HepG2 (cell line): ENCODE measurements at regions not wholly inside any gene's neighbourhood (a gene's known extent, or its start where the extent isn't known, plus 50 kb on each side); places are given as distances from the start of the nearest gene placed in this dataset.
A peak's percentile ranks its signal among the peaks of the same experiment; 100 is the strongest.
"Not testable (repeated sequence)": the region's sequence is repeated elsewhere in the genome, so short reads cannot be mapped to it uniquely, and the experiment has no call there.

ENCODE experiments used
- ATAC-seq: fragments of 200-7000 bp; cut with Tn5 transposase; 3 replicates; pipeline ENCODE4 v1.9.1; 2020; ENCODE audit warnings: mild to moderate bottlenecking, moderate library complexity
- BruUV-seq: library from RNA; stranded (reverse); fragments of 400-500 nt; replicated peaks from 2 replicates; lab custom pipeline; 2021; lab: Mats Ljungman, UMichigan
- CTCF ChIA-PET: fragments of 300-600 bp; formaldehyde crosslinking; extraction: SDS; loops from one replicate; lab custom pipeline; 2021; ENCODE audit warnings: low total read pairs, inconsistent platforms, low intra/inter-chr PET ratio; lab: Yijun Ruan, JAX
- POLR2A ChIA-PET: fragments of 350-600 bp; sonication (Branson Sonifier 250); formaldehyde crosslinking; loops from one replicate; lab custom pipeline; 2020; ENCODE audit warnings: antibody characterized with exemption, inconsistent platforms; lab: Yijun Ruan, JAX
- DNase-seq: peaks from one replicate; pipeline ENCODE4 v3.0.0-alpha.2; 2015; ENCODE audit warnings: low spot score
- FAIRE-seq: peaks from 3 replicates; lab custom pipeline; 2011; peaks lifted over from hg19 to GRCh38; lab: Jason Lieb, UNC
- H2AFZ ChIP-seq: one replicate; pipeline ENCODE4 v1.6.1; 2011; ENCODE audit warnings: low read length, inconsistent platforms
- H3K27ac ChIP-seq: fragments of 300-600 bp; 3 replicates; pipeline ENCODE4 v1.8.0; 2011; ENCODE audit warnings: mixed run types, mild to moderate bottlenecking, mixed read lengths, low read length, inconsistent platforms; ENCODE audit not compliant: insufficient read depth; ENCODE audit errors: extremely low read length
- H3K27me3 ChIP-seq, 2 experiments: fragments of 200-600 bp in 1 of 2; 2 replicates in 1 of 2; 3 replicates in 1 of 2; pipeline versions ENCODE4 v1.6.0 to v1.8.0; 2011; ENCODE audit warnings: low read length in 2 of 2, mild to moderate bottlenecking in 2 of 2, moderate library complexity in 2 of 2, inconsistent platforms in 1 of 2; ENCODE audit not compliant: insufficient read depth in 2 of 2, control insufficient read depth in 1 of 2
- H3K36me3 ChIP-seq, 2 experiments: fragments of 200-600 bp in 1 of 2; replicated peaks in 1 of 2; 2 replicates in 1 of 2; 3 replicates in 1 of 2; pipeline versions ENCODE4 v1.5.1 to v1.8.0; 2011; ENCODE audit warnings: low read length in 2 of 2, inconsistent platforms in 1 of 2; ENCODE audit not compliant: insufficient read depth in 2 of 2, control insufficient read depth in 1 of 2
- H3K4me1 ChIP-seq: 2 replicates; pipeline ENCODE4 v1.5.1; 2012; ENCODE audit warnings: low read length, inconsistent platforms; ENCODE audit not compliant: insufficient read depth
- H3K4me2 ChIP-seq: 2 replicates; pipeline ENCODE4 v1.6.0; 2011; ENCODE audit warnings: low read depth, low read length, inconsistent platforms
- H3K4me3 ChIP-seq, 3 experiments: fragments of 200-600 bp in 1 of 3; sonication (generic), shearing (Covaris generic) in 1 of 3; replicated peaks in 1 of 3; 2 replicates each; pipeline ENCODE4 v1.5.1; 2011 to 2016; ENCODE audit warnings: low read length in 3 of 3, inconsistent platforms in 2 of 3, low read depth in 2 of 3, mild to moderate bottlenecking in 2 of 3, control low read depth in 1 of 3, mixed read lengths in 1 of 3; ENCODE audit not compliant: insufficient read depth in 1 of 3
- H3K79me2 ChIP-seq: one replicate; pipeline ENCODE4 v1.6.1; 2011; ENCODE audit warnings: low read length, inconsistent platforms; ENCODE audit not compliant: insufficient read depth
- H3K9ac ChIP-seq: 2 replicates; pipeline ENCODE4 v1.6.0; 2011; ENCODE audit warnings: mild to moderate bottlenecking, low read depth, low read length, inconsistent platforms; ENCODE audit not compliant: insufficient read depth
- H3K9me3 ChIP-seq: 2 replicates; pipeline ENCODE4 v1.5.1; 2012; ENCODE audit warnings: mild to moderate bottlenecking, low read length
- H4K20me1 ChIP-seq: 2 replicates; pipeline ENCODE4 v1.6.0; 2011; ENCODE audit warnings: inconsistent platforms, mild to moderate bottlenecking, low read length, moderate library complexity; ENCODE audit not compliant: insufficient read depth
- ZMYM4 ChIP-seq: sonication (generic); formaldehyde crosslinking; IDR thresholded peaks from 2 replicates; pipeline ENCODE4 v1.8.1; 2023; ENCODE audit warnings: mild to moderate bottlenecking, missing genetic modification reagents
- WGBS: methylation state at CpG from one replicate; pipeline ENCODE4 v1.1.6; 2017; ENCODE audit warnings: low lambda C conversion rate; 5-methylcytosine and 5-hydroxymethylcytosine counted together
- in situ Hi-C: cut with HindIII; loops from 2 replicates; pipeline ENCODE4 v1.10.0; 2017; ENCODE audit warnings: low pct_unique_long_range_greater_than_20kb; ENCODE audit not compliant: extremely low pct_ligation_motif_present
- intact Hi-C: fragments of 100-400 bp; cut with micrococcal nuclease; formaldehyde crosslinking; loops from one replicate; pipeline ENCODE4 v1.10.0; 2022; ENCODE audit not compliant: unreplicated experiment
- TF ChIP-seq, protein P1 (sequence below): sonication (generic); formaldehyde crosslinking; IDR thresholded peaks from 2 replicates; pipeline ENCODE4 v1.5.1; 2020; ENCODE audit warnings: mild to moderate bottlenecking, missing genetic modification reagents, moderate library complexity

DNA sequence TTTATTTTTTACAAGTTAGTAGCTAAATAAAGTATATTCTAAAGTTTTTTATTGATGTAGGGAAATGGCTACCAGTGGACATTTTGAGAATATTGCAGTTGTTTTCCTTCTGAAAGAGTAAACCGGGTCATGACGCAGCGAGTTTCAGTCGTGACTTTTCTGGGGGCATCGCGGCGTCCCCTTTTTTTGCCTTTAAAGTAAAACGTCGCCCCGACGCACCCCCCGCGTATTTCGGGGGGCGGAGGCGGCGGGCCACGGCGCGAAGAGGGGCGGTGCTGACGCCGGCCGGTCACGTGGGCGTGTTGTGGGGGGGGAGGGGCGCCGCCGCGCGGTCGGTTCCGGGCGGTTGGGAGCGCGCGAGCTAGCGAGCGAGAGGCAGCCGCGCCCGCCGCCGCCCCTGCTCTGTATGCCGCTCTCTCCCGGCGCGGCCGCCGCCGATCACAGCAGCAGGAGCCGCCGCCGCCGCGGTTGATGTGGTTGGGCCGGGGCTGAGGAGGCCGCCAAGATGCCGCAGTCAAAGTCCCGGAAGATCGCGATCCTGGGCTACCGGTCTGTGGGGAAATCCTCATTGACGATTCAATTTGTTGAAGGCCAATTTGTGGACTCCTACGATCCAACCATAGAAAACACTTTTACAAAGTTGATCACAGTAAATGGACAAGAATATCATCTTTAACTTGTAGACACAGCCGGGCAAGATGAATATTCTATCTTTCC is 57.5 kb downstream of the SYT15B start:
- DNase-seq, H3K4me2 ChIP-seq, POLR2A ChIA-PET, BruUV-seq, FAIRE-seq, H3K36me3 ChIP-seq, in situ Hi-C loops, intact Hi-C loops, H3K9me3 ChIP-seq, H3K79me2 ChIP-seq, H3K4me1 ChIP-seq, H2AFZ ChIP-seq, CTCF ChIA-PET, H3K27me3 ChIP-seq, H4K20me1 ChIP-seq: not testable (repeated sequence)
- ATAC-seq = peak; percentile 94
- H3K27ac ChIP-seq = peak overlapping the region; percentile 43
- 0% methylated on average over 9 of the region's 66 CpGs for WGBS
- TF ChIP-seq, protein P1, sequence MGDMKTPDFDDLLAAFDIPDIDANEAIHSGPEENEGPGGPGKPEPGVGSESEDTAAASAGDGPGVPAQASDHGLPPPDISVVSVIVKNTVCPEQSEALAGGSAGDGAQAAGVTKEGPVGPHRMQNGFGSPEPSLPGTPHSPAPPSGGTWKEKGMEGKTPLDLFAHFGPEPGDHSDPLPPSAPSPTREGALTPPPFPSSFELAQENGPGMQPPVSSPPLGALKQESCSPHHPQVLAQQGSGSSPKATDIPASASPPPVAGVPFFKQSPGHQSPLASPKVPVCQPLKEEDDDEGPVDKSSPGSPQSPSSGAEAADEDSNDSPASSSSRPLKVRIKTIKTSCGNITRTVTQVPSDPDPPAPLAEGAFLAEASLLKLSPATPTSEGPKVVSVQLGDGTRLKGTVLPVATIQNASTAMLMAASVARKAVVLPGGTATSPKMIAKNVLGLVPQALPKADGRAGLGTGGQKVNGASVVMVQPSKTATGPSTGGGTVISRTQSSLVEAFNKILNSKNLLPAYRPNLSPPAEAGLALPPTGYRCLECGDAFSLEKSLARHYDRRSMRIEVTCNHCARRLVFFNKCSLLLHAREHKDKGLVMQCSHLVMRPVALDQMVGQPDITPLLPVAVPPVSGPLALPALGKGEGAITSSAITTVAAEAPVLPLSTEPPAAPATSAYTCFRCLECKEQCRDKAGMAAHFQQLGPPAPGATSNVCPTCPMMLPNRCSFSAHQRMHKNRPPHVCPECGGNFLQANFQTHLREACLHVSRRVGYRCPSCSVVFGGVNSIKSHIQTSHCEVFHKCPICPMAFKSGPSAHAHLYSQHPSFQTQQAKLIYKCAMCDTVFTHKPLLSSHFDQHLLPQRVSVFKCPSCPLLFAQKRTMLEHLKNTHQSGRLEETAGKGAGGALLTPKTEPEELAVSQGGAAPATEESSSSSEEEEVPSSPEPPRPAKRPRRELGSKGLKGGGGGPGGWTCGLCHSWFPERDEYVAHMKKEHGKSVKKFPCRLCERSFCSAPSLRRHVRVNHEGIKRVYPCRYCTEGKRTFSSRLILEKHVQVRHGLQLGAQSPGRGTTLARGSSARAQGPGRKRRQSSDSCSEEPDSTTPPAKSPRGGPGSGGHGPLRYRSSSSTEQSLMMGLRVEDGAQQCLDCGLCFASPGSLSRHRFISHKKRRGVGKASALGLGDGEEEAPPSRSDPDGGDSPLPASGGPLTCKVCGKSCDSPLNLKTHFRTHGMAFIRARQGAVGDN (CRISPR knock-in tag) = peak; percentile 55
- TF ChIP-seq ZMYM4 (CRISPR knock-in tag) = peak; percentile 25; the same call in 1 of the 2 replicates
- 0 out of 2 replicates have a peak overlapping the region, but pooled peaks have one; percentile 34 for H3K9ac ChIP-seq
- peak overlapping the region in 1 of 3 experiments; percentile 29; a peak in 2 of 6 replicates for H3K4me3 ChIP-seq

DNA sequence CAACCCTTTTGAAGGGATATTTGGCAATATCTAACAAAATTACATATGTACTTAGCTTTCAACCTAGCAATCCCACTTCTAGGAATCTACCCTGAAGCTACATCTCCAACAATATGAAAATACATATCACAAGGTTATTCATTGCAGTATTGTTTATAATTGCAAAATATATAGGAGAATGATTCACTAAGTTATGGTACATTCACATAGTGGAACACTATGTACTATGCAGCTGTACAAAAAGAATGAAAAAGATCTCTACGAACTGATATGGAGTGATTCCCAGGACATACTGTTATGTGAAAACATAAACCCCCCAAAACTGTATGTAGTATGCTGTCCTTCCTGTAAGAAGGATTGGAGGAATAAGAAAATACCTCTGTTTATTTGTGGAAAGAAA is 62.1 kb downstream of the SYT15B start:
- H3K27ac ChIP-seq, H3K27me3 ChIP-seq, CTCF ChIA-PET, H3K4me3 ChIP-seq, H3K4me2 ChIP-seq, H3K79me2 ChIP-seq, H3K4me1 ChIP-seq, BruUV-seq, H3K9ac ChIP-seq, H3K36me3 ChIP-seq, POLR2A ChIA-PET, DNase-seq, in situ Hi-C loops, H3K9me3 ChIP-seq, H4K20me1 ChIP-seq, intact Hi-C loops, H2AFZ ChIP-seq, FAIRE-seq: not testable (repeated sequence)
- 64% methylated on average over 1 of the region's 1 CpG for WGBS
- 0 out of 3 replicates have a peak, but pooled peaks have one; percentile 19 for ATAC-seq

DNA sequence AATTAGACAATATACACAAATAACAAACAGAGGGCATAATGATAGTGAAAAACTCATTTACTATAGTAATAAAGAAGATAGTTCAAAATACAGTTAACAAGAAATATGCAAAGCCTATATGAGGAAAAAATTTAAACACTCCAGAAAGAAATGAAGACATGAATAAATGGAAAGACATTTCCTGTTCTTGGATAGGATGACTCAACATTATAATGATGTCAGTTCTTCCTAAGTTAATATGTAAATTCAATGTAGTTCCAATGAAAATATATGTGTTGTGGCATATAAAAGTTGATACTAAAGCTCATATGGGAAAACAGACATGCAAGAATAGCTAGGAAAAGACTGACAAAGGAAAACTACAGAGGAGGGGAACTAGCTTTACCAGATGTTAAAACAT is 63.5 kb downstream of the SYT15B start:
- FAIRE-seq, H3K4me3 ChIP-seq, ATAC-seq, H3K36me3 ChIP-seq, H3K27ac ChIP-seq, H3K27me3 ChIP-seq, H3K79me2 ChIP-seq, POLR2A ChIA-PET, H4K20me1 ChIP-seq, intact Hi-C loops, H2AFZ ChIP-seq, CTCF ChIA-PET, H3K9ac ChIP-seq, DNase-seq, BruUV-seq, in situ Hi-C loops, H3K4me2 ChIP-seq, H3K4me1 ChIP-seq, H3K9me3 ChIP-seq: not testable (repeated sequence)
